GM12874 (cell line): ENCODE measurements at regions not wholly inside any gene's neighbourhood (a gene's known extent, or its start where the extent isn't known, plus 50 kb on each side); places are given as distances from the start of the nearest gene placed in this dataset.

Experiments
- CTCF ChIP-seq: IDR thresholded peaks from 2 replicates; pipeline ENCODE4 v1.5.1; 2011; ENCODE audit warnings: low read depth, mild to moderate bottlenecking, control low read depth, low read length, moderate library complexity; ENCODE audit not compliant: insufficient read depth

- TF ChIP-seq CTCF, result no peak
Measured at GRCh38 chr2:78546843-78547242, 478.7 kb upstream of the REG3G start.

DNA sequence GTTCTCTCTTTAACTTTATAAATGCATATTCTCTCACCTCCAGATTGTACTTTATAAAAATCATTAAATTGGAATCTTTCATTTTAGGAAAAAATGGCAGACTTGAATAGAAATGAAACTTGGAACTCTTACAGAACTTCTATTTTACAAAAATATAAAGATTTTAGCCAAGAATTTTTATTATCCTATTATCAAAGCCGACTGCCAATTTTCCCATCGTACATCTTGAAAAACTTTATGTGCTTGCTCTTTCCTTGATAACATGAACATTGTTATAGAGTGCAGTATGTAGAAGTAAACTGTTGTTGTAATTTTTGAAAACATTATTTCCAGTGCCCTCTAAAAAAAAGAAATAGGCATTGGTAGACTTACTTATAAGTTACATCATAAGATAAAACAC is 475.7 kb upstream of the REG3G start:
- no peak for TF ChIP-seq CTCF

DNA sequence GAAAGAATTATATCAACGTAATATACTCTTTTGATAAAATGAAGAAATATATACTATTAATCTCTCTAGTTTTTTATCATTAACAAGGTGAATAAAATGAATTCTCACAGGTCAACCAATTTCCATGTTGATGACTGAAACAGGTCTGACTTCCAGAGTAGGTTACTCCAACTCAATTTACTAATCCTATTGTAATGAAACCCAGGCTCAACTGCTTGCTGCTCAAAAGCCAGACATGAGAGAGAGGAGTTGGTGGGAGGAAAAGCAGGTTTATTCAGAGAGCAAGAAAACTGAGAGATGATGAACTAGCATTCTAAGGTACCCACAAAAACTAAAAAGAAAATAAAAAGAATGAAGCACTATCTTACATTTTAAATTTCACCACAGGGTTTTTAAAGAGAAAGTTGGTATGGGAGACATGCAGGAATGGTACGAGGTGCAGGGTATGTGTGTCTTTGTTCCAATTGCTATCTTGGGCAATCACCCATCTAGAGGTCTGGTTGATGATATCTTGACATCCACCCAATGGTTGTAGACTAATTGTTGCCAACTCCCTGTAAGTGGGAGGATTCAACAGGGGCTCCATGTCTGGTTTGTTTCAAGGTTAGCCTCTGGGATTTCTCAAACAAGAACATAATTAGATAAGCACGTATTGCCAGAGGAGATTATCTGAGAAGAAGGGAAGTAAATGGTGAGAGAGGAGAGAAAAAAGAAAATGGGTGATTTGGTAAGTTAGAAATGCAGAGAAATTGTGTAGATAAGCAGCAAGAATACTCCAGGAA is 471.4 kb upstream of the REG3G start:
- no peak for TF ChIP-seq CTCF

DNA sequence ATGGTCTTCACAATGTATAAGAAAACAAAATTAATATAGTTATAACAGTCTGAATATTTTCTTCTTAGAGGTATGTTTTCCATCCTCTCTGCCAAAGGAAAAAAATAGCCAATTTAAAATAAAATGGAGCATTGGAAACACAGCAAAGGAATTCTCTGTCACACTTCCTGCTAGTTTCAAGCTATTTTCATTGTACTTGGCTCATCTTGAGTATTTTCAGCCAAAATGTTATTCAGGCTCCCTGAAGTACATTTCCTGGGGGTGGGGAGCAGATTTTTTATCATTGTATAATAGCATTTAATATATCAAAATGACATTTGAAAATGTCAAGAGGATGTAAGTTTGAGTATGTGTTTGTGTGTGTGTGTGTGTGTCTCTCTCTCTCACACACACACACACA is 463.6 kb upstream of the REG3G start:
- no peak for TF ChIP-seq CTCF

GRCh38 chr2:78564666-78565065 is 460.8 kb upstream of the REG3G start:
- no peak for TF ChIP-seq CTCF

GRCh38 chr2:78568782-78569373 is 456.6 kb upstream of the REG3G start:
- no peak for TF ChIP-seq CTCF

- no peak for TF ChIP-seq CTCF
Measured at GRCh38 chr2:78576409-78576808, 449.1 kb upstream of the REG3G start.
